ENCODE measurements at regions not wholly inside any gene's neighbourhood (a gene's known extent, or its start where the extent isn't known, plus 50 kb on each side); places are given as distances from the start of the nearest gene placed in this dataset.
A peak's percentile ranks its signal among the peaks of the same experiment; 100 is the strongest.

GRCh38 chr15:69577397-69577796 lies 124.8 kb downstream of the RPLP1 start:
- no peak for DNase-seq

GRCh38 chr15:69578252-69578651 lies 125.6 kb downstream of the RPLP1 start:
- no peak for DNase-seq

- no peak for DNase-seq
Measured at GRCh38 chr15:69578787-69579583, 126.4 kb downstream of the RPLP1 start.

DNA sequence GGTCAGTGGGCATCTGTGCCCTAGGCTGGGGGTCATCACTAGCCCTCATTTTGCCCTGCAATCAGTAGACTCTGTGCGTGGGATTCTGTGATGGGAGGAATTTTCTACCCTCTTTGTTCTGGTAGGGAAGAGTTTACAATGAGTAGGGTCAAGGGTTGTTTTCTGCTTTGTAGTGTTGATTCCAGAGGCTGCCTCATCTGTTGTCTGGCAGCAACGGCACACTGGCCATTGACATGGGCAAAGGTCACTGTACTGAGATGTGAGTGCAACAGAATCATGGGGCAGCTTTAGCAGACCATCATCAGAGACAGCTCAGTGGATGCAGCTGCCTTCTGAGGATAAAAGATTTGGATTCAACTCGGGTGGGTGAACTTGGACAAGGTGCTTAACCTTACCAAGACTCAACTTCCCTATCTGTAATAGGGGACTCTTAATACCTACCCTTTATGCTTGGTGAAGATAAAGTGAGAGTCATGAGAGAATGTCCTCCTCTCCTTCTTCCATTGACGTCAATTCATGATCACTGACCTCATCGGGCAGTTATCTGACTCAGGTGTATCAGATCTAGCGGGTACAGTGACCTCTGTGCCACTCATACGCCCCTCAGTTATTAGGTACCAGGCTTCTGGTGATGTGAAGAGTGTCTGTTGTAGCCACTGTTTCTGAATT lies 127.5 kb downstream of the RPLP1 start:
- DNase-seq = no peak

- no peak for DNase-seq
Measured at GRCh38 chr15:69583626-69584025, 131.0 kb downstream of the RPLP1 start.

GRCh38 chr15:69585937-69586336 lies 133.3 kb downstream of the RPLP1 start:
- DNase-seq = no peak

GRCh38 chr15:69586721-69587120 lies 134.1 kb downstream of the RPLP1 start:
- no peak for DNase-seq

- no peak for DNase-seq
Measured at GRCh38 chr15:69587723-69588426, 135.3 kb downstream of the RPLP1 start.

DNA sequence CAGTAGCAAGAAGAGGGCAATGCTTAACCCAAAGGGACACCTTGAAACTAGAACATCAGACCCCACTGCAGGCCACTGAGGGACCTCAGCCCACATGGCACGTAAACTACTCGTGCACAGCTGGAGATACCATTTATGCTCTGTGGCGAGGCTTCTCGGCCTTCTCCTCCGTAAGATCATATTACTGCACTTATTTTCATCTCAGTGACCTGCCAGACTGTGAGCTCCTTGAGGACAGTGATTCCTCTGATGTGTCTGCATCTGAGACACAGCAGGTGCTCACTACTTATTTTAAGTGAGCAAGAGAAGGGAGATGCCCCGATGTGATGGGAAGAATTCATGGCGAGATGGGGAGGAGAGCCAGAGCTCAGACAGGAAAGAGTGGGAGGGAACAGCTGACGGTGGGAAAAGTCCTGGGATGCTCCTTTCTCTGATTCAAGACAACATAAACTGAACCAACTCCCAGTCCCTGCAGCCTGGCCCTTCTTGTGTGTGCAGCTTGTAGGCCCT lies 137.6 kb downstream of the RPLP1 start:
- no peak for DNase-seq

GRCh38 chr15:69590932-69591524 lies 138.4 kb downstream of the RPLP1 start:
- no peak for DNase-seq

- no peak for DNase-seq
Measured at GRCh38 chr15:69591905-69592508, 139.4 kb downstream of the RPLP1 start.

- no peak for DNase-seq
Measured at GRCh38 chr15:69592954-69593353, 140.3 kb downstream of the RPLP1 start.

DNA sequence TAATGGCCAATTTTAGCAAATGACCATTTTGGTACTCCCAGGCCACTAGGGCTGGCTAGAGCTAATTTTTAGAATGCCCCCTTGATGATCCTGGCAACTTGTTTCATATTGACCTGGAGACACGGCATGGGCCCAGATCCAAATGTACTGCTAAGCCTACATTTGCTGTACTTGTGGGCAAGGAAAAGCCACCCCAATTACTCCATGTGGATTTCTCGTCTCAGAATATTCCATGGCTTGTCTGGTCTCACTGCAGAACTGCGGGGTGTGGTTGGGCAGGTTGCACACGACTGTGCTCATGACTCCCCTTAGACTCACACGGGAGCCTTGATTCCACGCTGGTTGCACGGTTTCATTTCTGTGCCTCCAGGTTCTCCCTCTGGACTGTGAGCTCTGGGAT lies 140.9 kb downstream of the RPLP1 start:
- DNase-seq = no peak

- DNase-seq = no peak
Measured at GRCh38 chr15:69593981-69594966, 141.7 kb downstream of the RPLP1 start.

GRCh38 chr15:69595009-69595791 lies 142.6 kb downstream of the RPLP1 start:
- DNase-seq = peak; percentile 12

DNA sequence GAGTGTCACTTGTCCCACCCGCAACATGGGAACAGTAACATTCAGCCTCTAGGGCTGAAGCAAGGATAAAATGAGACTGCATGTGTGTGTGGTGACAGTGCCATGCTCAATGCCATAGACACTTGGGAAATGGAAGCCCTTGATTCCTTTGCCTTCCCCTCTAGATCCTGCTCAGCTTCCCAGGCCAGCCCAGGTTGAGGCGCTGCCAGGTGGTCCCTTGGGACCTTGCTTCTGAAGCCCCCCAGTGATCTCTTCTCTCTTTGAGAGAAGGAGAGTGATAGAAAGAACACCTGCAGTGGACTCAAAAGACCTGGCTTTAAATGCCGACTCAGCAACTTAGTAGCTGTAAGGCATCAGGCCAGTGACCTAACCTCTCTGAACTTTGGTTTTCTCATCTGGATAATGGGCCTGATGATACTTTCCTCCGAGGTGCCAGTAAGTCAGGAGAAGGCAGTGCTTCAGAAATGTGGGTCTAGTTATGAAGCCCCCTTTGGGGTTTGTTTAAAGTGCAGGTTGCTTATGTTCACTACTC lies 144.5 kb downstream of the RPLP1 start:
- DNase-seq = no peak

- DNase-seq = no peak
Measured at GRCh38 chr15:69599271-69599670, 146.7 kb downstream of the RPLP1 start.

- DNase-seq = no peak
Measured at GRCh38 chr15:69600556-69601085, 148.0 kb downstream of the RPLP1 start.

DNA sequence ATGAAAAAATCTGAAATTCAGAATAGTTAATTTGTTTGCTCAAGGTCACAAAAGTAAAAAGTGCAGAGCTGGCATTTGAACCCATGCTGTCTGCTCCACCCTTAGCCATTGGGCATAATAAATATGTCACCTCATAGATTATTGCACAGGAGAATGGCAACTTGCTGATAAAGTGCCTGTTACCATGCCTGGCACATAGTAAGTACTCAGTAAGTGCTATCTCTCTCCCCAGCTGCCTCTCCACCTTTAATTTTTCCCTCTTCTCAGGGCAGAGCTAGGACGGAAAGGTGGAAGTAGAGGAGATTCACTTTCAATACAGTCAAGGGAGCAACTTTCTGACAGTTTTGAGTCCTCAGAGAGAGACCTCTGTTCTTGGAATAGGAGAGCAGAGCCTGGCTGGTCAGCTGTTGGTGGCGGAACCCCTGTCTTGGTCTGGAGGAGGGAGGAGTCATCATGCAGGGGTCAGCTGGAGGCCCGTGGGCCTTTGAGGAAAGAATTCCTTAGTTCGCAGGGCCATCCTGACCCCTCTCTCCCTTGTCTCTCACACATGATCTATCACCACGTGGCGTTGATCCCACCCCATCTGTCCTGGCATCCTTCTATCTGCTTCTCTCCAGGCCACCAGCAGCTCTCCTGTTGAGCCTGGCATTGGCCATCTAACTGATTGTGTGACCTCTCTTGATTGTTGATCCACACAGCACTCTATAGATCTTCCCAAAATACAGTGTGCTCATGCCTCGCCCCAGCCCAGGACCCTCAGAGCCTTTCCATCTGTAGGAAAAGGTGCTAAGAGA lies 149.3 kb downstream of the RPLP1 start:
- no peak for DNase-seq

Data from midbrain (tissue), 1 donor.